ENCODE measurements at regions not wholly inside any gene's neighbourhood (a gene's known extent, or its start where the extent isn't known, plus 50 kb on each side); places are given as distances from the start of the nearest gene placed in this dataset.

- TF ChIP-seq CTCF (conservative IDR thresholded peaks at IDR 0.05; ENCODE audit: low read depth, low read length), result no peak
- H3K4me3 ChIP-seq (ENCODE audit: low read depth, low read length), result no peak overlapping the region
- no peak for DNase-seq (ENCODE audit: low read depth)
Observed at GRCh38 chr2:8448824-8449556, 232.9 kb upstream of the ID2 start.

GRCh38 chr2:8451273-8451672 is 230.6 kb upstream of the ID2 start:
- TF ChIP-seq CTCF (conservative IDR thresholded peaks at IDR 0.05; ENCODE audit: low read depth, low read length), result no peak
- no peak overlapping the region for H3K4me3 ChIP-seq (ENCODE audit: low read depth, low read length)
- DNase-seq (ENCODE audit: low read depth), result no peak

GRCh38 chr2:8452296-8452695 is 229.6 kb upstream of the ID2 start:
- H3K4me3 ChIP-seq (ENCODE audit: low read depth, low read length), result no peak overlapping the region
- TF ChIP-seq CTCF (conservative IDR thresholded peaks at IDR 0.05; ENCODE audit: low read depth, low read length), result no peak
- no peak for DNase-seq (ENCODE audit: low read depth)

GRCh38 chr2:8452979-8453903 is 228.6 kb upstream of the ID2 start:
- no peak for DNase-seq (ENCODE audit: low read depth)
- TF ChIP-seq CTCF (conservative IDR thresholded peaks at IDR 0.05; ENCODE audit: low read depth, low read length), result no peak
- H3K4me3 ChIP-seq (ENCODE audit: low read depth, low read length), result no peak overlapping the region

- no peak overlapping the region for H3K4me3 ChIP-seq (ENCODE audit: low read depth, low read length)
- DNase-seq (ENCODE audit: low read depth), result peak; percentile 2
- no peak for TF ChIP-seq CTCF (conservative IDR thresholded peaks at IDR 0.05; ENCODE audit: low read depth, low read length)
Observed at GRCh38 chr2:8453904-8454302, 228.0 kb upstream of the ID2 start.

GRCh38 chr2:8454797-8455196 is 227.1 kb upstream of the ID2 start:
- H3K4me3 ChIP-seq (ENCODE audit: low read depth, low read length), result no peak overlapping the region
- DNase-seq (ENCODE audit: low read depth), result no peak
- TF ChIP-seq CTCF (conservative IDR thresholded peaks at IDR 0.05; ENCODE audit: low read depth, low read length), result no peak

Measured in epithelial cell of proximal tubule (primary cell).